ENCODE measurements at regions not wholly inside any gene's neighbourhood (a gene's known extent, or its start where the extent isn't known, plus 50 kb on each side); places are given as distances from the start of the nearest gene placed in this dataset.

GRCh38 chr11:116375221-116375620, 397.6 kb downstream of the BUD13 start:
- intact Hi-C loops (cut with DNase I): no loop called here
- H3K27me3 ChIP-seq (ENCODE audit: control insufficient read depth, insufficient read depth, low read length): no peaks in the 10 kb centered on the region

GRCh38 chr11:116374085-116374484, 398.7 kb downstream of the BUD13 start:
- Histone ChIP-seq H3K9ac (ENCODE audit: low read length in 3 of 3) (no peak overlapping the region), H3K9me3 (ENCODE audit: control insufficient read depth in 2 of 3, insufficient read depth in 1 of 3, low read length in 3 of 3) (no peaks in the 10 kb centered on the region), H3K4me3 (ENCODE audit: low read length in 3 of 3) (no peak overlapping the region), H3K4me1 (ENCODE audit: control insufficient read depth in 2 of 3, insufficient read depth in 2 of 3, low read depth in 1 of 3, low read length in 3 of 3) (no peaks in the 10 kb centered on the region), H3K27me3 (ENCODE audit: control insufficient read depth, insufficient read depth, low read length) (no peaks in the 10 kb centered on the region), H3K36me3 (ENCODE audit: control insufficient read depth in 2 of 3, insufficient read depth in 3 of 3, low read length in 3 of 3) (no peaks in the 10 kb centered on the region), H3K27ac (ENCODE audit: low read depth in 2 of 2, low read length in 2 of 2) (no peak overlapping the region)
- no peak for TF ChIP-seq CTCF (IDR thresholded peaks at IDR 0.05; ENCODE audit: borderline replicate concordance, extremely low read depth, insufficient read depth)
- FAIRE-seq (no peak), DNase-seq (no peak)
- intact Hi-C loops (cut with DNase I): no loop called here

More at GRCh38 chr11:116375221-116375620, 397.6 kb downstream of the BUD13 start:
- no peak overlapping the region for H3K27ac ChIP-seq (ENCODE audit: low read depth in 2 of 2, low read length in 2 of 2)
- no peaks in the 10 kb centered on the region for H3K9me3 ChIP-seq (ENCODE audit: control insufficient read depth in 2 of 3, insufficient read depth in 1 of 3, low read length in 3 of 3)
- no peaks in the 10 kb centered on the region for H3K4me1 ChIP-seq (ENCODE audit: control insufficient read depth in 2 of 3, insufficient read depth in 2 of 3, low read depth in 1 of 3, low read length in 3 of 3)
- no peak for DNase-seq
- H3K9ac ChIP-seq (ENCODE audit: low read length in 3 of 3): no peak overlapping the region
- FAIRE-seq: no peak
- TF ChIP-seq CTCF (IDR thresholded peaks at IDR 0.05; ENCODE audit: borderline replicate concordance, extremely low read depth, insufficient read depth): no peak
- no peaks in the 10 kb centered on the region for H3K36me3 ChIP-seq (ENCODE audit: control insufficient read depth in 2 of 3, insufficient read depth in 3 of 3, low read length in 3 of 3)
- no peak overlapping the region for H3K4me3 ChIP-seq (ENCODE audit: low read length in 3 of 3)

GRCh38 chr11:116373104-116373944, 399.5 kb downstream of the BUD13 start:
- Histone ChIP-seq H3K9ac (ENCODE audit: low read length in 3 of 3) (no peak overlapping the region), H3K36me3 (ENCODE audit: control insufficient read depth in 2 of 3, insufficient read depth in 3 of 3, low read length in 3 of 3) (no peaks in the 10 kb centered on the region), H3K27ac (ENCODE audit: low read depth in 2 of 2, low read length in 2 of 2) (no peak overlapping the region), H3K27me3 (ENCODE audit: control insufficient read depth, insufficient read depth, low read length) (no peaks in the 10 kb centered on the region), H3K9me3 (ENCODE audit: control insufficient read depth in 2 of 3, insufficient read depth in 1 of 3, low read length in 3 of 3) (no peaks in the 10 kb centered on the region), H3K4me3 (ENCODE audit: low read length in 3 of 3) (no peak overlapping the region), H3K4me1 (ENCODE audit: control insufficient read depth in 2 of 3, insufficient read depth in 2 of 3, low read depth in 1 of 3, low read length in 3 of 3) (no peaks in the 10 kb centered on the region)
- no peak for TF ChIP-seq CTCF (IDR thresholded peaks at IDR 0.05; ENCODE audit: borderline replicate concordance, extremely low read depth, insufficient read depth)
- intact Hi-C loops (cut with DNase I): no loop called here
- FAIRE-seq (no peak), DNase-seq (no peak)
